ENCODE measurements at regions not wholly inside any gene's neighbourhood (a gene's known extent, or its start where the extent isn't known, plus 50 kb on each side); places are given as distances from the start of the nearest gene placed in this dataset.

- DNase-seq (ENCODE audit: low read depth in 4 of 4, low spot score in 1 of 4) = no peak
Measured at GRCh38 chr21:16294128-16294527, 564.3 kb downstream of the USP25 start.

GRCh38 chr21:16302851-16303282 lies 573.1 kb downstream of the USP25 start:
- DNase-seq (ENCODE audit: low read depth in 4 of 4, low spot score in 1 of 4) = no peak

GRCh38 chr21:16304174-16305095 lies 574.7 kb downstream of the USP25 start:
- no peak for DNase-seq (ENCODE audit: low read depth in 4 of 4, low spot score in 1 of 4)

GRCh38 chr21:16305686-16306085 lies 575.9 kb downstream of the USP25 start:
- no peak for DNase-seq (ENCODE audit: low read depth in 4 of 4, low spot score in 1 of 4)

GRCh38 chr21:16307256-16307655 lies 577.5 kb downstream of the USP25 start:
- DNase-seq (ENCODE audit: low read depth in 4 of 4, low spot score in 1 of 4) = no peak

- no peak for DNase-seq (ENCODE audit: low read depth in 4 of 4, low spot score in 1 of 4)
Measured at GRCh38 chr21:16308269-16308668, 578.5 kb downstream of the USP25 start.

GRCh38 chr21:16309250-16309971 lies 579.6 kb downstream of the USP25 start:
- DNase-seq (ENCODE audit: low read depth in 4 of 4, low spot score in 1 of 4) = no peak

GRCh38 chr21:16310176-16310575 lies 580.4 kb downstream of the USP25 start:
- no peak for DNase-seq (ENCODE audit: low read depth in 4 of 4, low spot score in 1 of 4)

- DNase-seq (ENCODE audit: low read depth in 4 of 4, low spot score in 1 of 4) = no peak
Measured at GRCh38 chr21:16311229-16311628, 581.4 kb downstream of the USP25 start.

GRCh38 chr21:16312321-16312720 lies 582.5 kb downstream of the USP25 start:
- no peak for DNase-seq (ENCODE audit: low read depth in 4 of 4, low spot score in 1 of 4)

- DNase-seq (ENCODE audit: low read depth in 4 of 4, low spot score in 1 of 4) = no peak
Measured at GRCh38 chr21:16315223-16315622, 585.4 kb downstream of the USP25 start.

GRCh38 chr21:16318651-16319300 lies 589.0 kb downstream of the USP25 start:
- DNase-seq (ENCODE audit: low read depth in 4 of 4, low spot score in 1 of 4) = no peak

- no peak for DNase-seq (ENCODE audit: low read depth in 4 of 4, low spot score in 1 of 4)
Measured at GRCh38 chr21:16320110-16320509, 590.3 kb downstream of the USP25 start.

GRCh38 chr21:16322454-16322853 lies 592.7 kb downstream of the USP25 start:
- no peak for DNase-seq (ENCODE audit: low read depth in 4 of 4, low spot score in 1 of 4)

GRCh38 chr21:16323596-16323995 lies 593.8 kb downstream of the USP25 start:
- no peak for DNase-seq (ENCODE audit: low read depth in 4 of 4, low spot score in 1 of 4)

GRCh38 chr21:16324630-16325029 lies 594.8 kb downstream of the USP25 start:
- no peak for DNase-seq (ENCODE audit: low read depth in 4 of 4, low spot score in 1 of 4)

GRCh38 chr21:16330082-16330907 lies 600.5 kb downstream of the USP25 start:
- DNase-seq (ENCODE audit: low read depth in 4 of 4, low spot score in 1 of 4) = no peak

- DNase-seq (ENCODE audit: low read depth in 4 of 4, low spot score in 1 of 4) = no peak
Measured at GRCh38 chr21:16330908-16331268, 601.1 kb downstream of the USP25 start.

- no peak for DNase-seq (ENCODE audit: low read depth in 4 of 4, low spot score in 1 of 4)
Measured at GRCh38 chr21:16337266-16337665, 607.5 kb downstream of the USP25 start.

GRCh38 chr21:16342932-16343331 lies 613.1 kb downstream of the USP25 start:
- DNase-seq (ENCODE audit: low read depth in 4 of 4, low spot score in 1 of 4) = no peak

- no peak for DNase-seq (ENCODE audit: low read depth in 4 of 4, low spot score in 1 of 4)
Measured at GRCh38 chr21:16343776-16344175, 614.0 kb downstream of the USP25 start.

All from stimulated activated CD4-positive, alpha-beta T cell treated with anti-CD3 and anti-CD28 coated beads, Interleukin-1b, Interleukin-23, amount 100 ng/mL, for 24 hours (primary cell).